Neural progenitor cell (in vitro differentiated cells): ENCODE measurements at regions not wholly inside any gene's neighbourhood (a gene's known extent, or its start where the extent isn't known, plus 50 kb on each side); places are given as distances from the start of the nearest gene placed in this dataset.

Source experiments
- CTCF ChIP-seq: fragments of 200-600 bp; sonication (generic); IDR thresholded peaks from 2 replicates; pipeline ENCODE4 v1.5.1; 2017; ENCODE audit warnings: antibody characterized with exemption, mild to moderate bottlenecking
- EZH2 ChIP-seq: fragments of 200-600 bp; sonication (generic); IDR thresholded peaks from 2 replicates; pipeline ENCODE4 v1.6.1; 2017; ENCODE audit warnings: antibody characterized with exemption, mild to moderate bottlenecking, moderate library complexity
- EZH2phosphoT487 ChIP-seq: fragments of 200-600 bp; sonication (generic); IDR thresholded peaks from 2 replicates; pipeline ENCODE4 v1.6.1; 2017; ENCODE audit warnings: antibody characterized with exemption

DNA sequence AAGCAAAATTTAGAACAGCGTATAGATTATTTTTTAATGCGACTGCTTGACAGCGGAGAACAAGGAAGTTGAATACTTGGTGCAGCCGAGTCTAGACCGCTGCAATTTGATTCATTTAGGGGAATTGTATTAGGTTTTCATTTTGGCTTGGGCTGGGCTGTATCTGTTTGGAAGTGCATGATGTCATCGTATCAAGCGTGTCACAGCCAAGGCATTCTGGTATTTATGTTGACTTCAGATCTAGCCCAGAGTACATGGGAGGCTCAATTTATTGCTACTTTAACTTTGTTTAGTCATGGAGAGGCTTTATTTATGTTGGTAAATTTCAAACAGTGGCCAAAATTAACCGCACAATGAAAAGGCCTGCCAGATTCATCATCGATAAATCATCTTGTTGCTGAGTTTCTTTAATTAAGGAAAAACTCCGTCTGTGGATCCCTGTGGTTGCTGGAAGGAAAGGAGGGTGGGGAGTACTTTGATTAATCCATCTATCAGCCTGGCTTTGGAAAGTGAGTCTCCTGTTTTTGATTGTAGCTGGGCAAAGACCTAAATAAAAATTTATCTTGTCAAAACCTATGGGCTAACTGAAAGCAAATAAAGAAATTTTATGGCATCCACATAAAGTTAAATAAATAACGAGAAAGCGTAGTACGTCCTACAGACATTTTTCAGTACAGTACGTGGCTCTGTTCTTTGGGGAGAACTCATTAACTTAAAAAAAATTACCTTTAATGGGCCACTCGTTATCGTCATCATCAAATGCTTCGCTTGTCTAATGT lies 230.4 kb upstream of the SPRED2 start:
- no peak for TF ChIP-seq CTCF
- TF ChIP-seq EZH2phosphoT487: no peak
- TF ChIP-seq EZH2: no peak
